Activated T-cell treated with anti-CD3 and anti-CD28 coated beads for 24 hours (primary cell): ENCODE measurements at regions not wholly inside any gene's neighbourhood (a gene's known extent, or its start where the extent isn't known, plus 50 kb on each side); places are given as distances from the start of the nearest gene placed in this dataset.

Experiments used
- DNase-seq: peaks from one replicate; pipeline ENCODE4 v3.0.0-alpha.2; 2020; ENCODE audit warnings: low read depth

GRCh38 chr2:215769246-215769645 is 244.1 kb downstream of the MREG start:
- no peak for DNase-seq

- DNase-seq = no peak
These were observed 245.7 kb downstream of the MREG start for GRCh38 chr2:215767625-215768024.

GRCh38 chr2:215765729-215766360 is 247.5 kb downstream of the MREG start:
- DNase-seq = no peak

- no peak for DNase-seq
These were observed 248.8 kb downstream of the MREG start for GRCh38 chr2:215764441-215765048.

GRCh38 chr2:215760557-215760956 is 252.8 kb downstream of the MREG start:
- no peak for DNase-seq

GRCh38 chr2:215760091-215760490 is 253.3 kb downstream of the MREG start:
- no peak for DNase-seq

GRCh38 chr2:215758691-215759090 is 254.7 kb downstream of the MREG start:
- DNase-seq = no peak

GRCh38 chr2:215756346-215756730 is 257.0 kb downstream of the MREG start:
- no peak for DNase-seq

GRCh38 chr2:215755641-215756345 is 257.6 kb downstream of the MREG start:
- DNase-seq = no peak

GRCh38 chr2:215754546-215754945 is 258.8 kb downstream of the MREG start:
- no peak for DNase-seq

- DNase-seq = no peak
These were observed 259.5 kb downstream of the MREG start for GRCh38 chr2:215753808-215754207.

- no peak for DNase-seq
These were observed 260.4 kb downstream of the MREG start for GRCh38 chr2:215752991-215753390.

GRCh38 chr2:215752436-215752835 is 260.9 kb downstream of the MREG start:
- DNase-seq = no peak

GRCh38 chr2:215751911-215752272 is 261.5 kb downstream of the MREG start:
- no peak for DNase-seq

- DNase-seq = no peak
These were observed 262.0 kb downstream of the MREG start for GRCh38 chr2:215751200-215751910.

GRCh38 chr2:215750763-215751162 is 262.6 kb downstream of the MREG start:
- DNase-seq = no peak

- DNase-seq = no peak
These were observed 264.0 kb downstream of the MREG start for GRCh38 chr2:215749092-215749957.

GRCh38 chr2:215748446-215748845 is 264.9 kb downstream of the MREG start:
- no peak for DNase-seq

GRCh38 chr2:215746887-215747615 is 266.3 kb downstream of the MREG start:
- no peak for DNase-seq

- no peak for DNase-seq
These were observed 267.0 kb downstream of the MREG start for GRCh38 chr2:215746226-215746886.

GRCh38 chr2:215745331-215745730 is 268.0 kb downstream of the MREG start:
- no peak for DNase-seq
